Chondrocyte (in vitro differentiated cells): ENCODE measurements at regions not wholly inside any gene's neighbourhood (a gene's known extent, or its start where the extent isn't known, plus 50 kb on each side); places are given as distances from the start of the nearest gene placed in this dataset.

ENCODE experiments used
- DNase-seq: peaks from one replicate; pipeline ENCODE4 v3.0.0; 2021; ENCODE audit warnings: mixed read lengths, low spot score
- H3K27ac Mint-ChIP-seq: one replicate; pipeline ENCODE4 v1.8.0; 2021; ENCODE audit warnings: mild to moderate bottlenecking, moderate library complexity, mixed read lengths; ENCODE audit not compliant: unreplicated experiment
- H3K27me3 Mint-ChIP-seq: 2 replicates; pipeline ENCODE4 v1.8.0; 2021; ENCODE audit warnings: low read depth, mixed read lengths
- H3K36me3 Mint-ChIP-seq: 2 replicates; pipeline ENCODE4 v1.8.0; 2021; ENCODE audit warnings: low read depth, mixed read lengths
- H3K4me1 Mint-ChIP-seq: 2 replicates; pipeline ENCODE4 v1.8.0; 2021; ENCODE audit warnings: low read depth, mild to moderate bottlenecking, mixed read lengths
- H3K4me3 Mint-ChIP-seq: one replicate; pipeline ENCODE4 v1.8.0; 2021; ENCODE audit warnings: mild to moderate bottlenecking, moderate library complexity, mixed read lengths; ENCODE audit not compliant: unreplicated experiment
- H3K9me3 Mint-ChIP-seq: 2 replicates; pipeline ENCODE4 v1.8.0; 2021; ENCODE audit warnings: low read depth, mixed read lengths
- TF ChIP-seq, protein P1 (sequence below): fragments of 200-600 bp; sonication (generic); IDR thresholded peaks from 2 replicates; pipeline ENCODE4 v1.5.0; 2021; ENCODE audit warnings: antibody characterized with exemption, mild to moderate bottlenecking, moderate library complexity

DNA sequence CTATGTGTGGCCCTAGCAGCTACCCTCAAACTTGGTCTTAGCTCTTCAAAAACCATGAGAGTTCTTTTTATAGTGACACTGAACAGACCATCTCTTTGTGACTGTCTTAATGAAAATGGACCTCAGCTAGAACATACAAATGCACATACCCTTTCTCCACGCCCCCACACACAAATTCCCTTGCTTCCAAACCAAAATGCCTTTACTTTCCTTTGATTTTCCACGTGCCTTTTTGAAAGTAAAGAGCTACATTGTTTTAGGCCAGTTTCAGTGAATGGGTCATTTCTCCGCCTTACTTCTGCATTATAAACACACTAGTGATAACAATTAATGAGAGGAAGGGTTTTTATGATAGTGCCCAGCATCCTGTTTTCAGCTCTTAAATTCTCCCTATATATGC, 105.8 kb upstream of the EFNA5 start:
- Mint-ChIP-seq H3K4me1 (no peaks in the 10 kb centered on the region), H3K27me3 (no peaks in the 10 kb centered on the region), H3K27ac (no peak overlapping the region)

DNA sequence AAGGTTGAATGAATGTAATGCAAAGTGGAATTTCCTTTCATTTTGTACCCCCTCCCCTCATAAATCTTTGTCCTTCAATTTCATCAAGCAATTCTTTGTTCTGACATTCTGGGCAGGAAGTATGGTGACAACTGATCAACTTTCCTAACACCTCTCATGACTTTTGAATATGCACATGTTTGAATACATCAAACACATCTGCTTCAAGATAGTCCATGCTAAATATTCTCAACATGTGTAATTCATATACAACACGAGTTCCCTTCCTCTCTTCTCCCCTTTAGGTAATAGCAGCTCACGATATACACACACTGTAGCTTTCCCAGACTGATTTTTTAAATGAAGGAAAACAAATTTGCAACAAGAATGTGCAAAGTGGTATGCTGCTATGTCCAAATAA, 103.6 kb upstream of the EFNA5 start:
- TF ChIP-seq, protein P1, sequence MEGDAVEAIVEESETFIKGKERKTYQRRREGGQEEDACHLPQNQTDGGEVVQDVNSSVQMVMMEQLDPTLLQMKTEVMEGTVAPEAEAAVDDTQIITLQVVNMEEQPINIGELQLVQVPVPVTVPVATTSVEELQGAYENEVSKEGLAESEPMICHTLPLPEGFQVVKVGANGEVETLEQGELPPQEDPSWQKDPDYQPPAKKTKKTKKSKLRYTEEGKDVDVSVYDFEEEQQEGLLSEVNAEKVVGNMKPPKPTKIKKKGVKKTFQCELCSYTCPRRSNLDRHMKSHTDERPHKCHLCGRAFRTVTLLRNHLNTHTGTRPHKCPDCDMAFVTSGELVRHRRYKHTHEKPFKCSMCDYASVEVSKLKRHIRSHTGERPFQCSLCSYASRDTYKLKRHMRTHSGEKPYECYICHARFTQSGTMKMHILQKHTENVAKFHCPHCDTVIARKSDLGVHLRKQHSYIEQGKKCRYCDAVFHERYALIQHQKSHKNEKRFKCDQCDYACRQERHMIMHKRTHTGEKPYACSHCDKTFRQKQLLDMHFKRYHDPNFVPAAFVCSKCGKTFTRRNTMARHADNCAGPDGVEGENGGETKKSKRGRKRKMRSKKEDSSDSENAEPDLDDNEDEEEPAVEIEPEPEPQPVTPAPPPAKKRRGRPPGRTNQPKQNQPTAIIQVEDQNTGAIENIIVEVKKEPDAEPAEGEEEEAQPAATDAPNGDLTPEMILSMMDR = no peak
- no peaks in the 10 kb centered on the region for H3K36me3 Mint-ChIP-seq
- H3K4me3 Mint-ChIP-seq = no peak overlapping the region
- H3K27ac Mint-ChIP-seq = no peak overlapping the region
- no peaks in the 10 kb centered on the region for H3K27me3 Mint-ChIP-seq
- no peak for DNase-seq
- H3K9me3 Mint-ChIP-seq = no peaks in the 10 kb centered on the region
- H3K4me1 Mint-ChIP-seq = no peaks in the 10 kb centered on the region

More for the DNA sequence above, 105.8 kb upstream of the EFNA5 start:
- no peak overlapping the region for H3K4me3 Mint-ChIP-seq
- no peaks in the 10 kb centered on the region for H3K36me3 Mint-ChIP-seq
- TF ChIP-seq, protein P1 = no peak
- H3K9me3 Mint-ChIP-seq = peaks cover 9% of the 10 kb centered on the region
- DNase-seq = no peak

DNA sequence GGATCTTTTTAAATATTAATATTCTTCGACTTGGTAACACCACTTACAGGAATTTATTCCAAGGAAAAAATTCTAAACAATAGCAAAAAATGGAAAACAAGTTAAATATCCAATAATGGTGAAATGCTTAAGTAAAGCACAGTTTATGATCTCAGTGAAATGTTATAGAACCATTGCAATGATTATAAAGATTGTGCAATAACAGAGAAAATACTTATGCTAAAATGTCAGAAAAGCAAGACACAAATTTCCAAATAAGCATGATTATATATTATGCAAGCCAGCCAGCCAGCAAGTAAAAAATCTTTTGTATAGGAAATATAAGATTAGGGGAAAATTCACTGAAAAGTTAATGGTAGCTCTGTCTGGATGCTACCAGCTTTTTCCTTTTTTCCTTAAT, 102.7 kb upstream of the EFNA5 start:
- Mint-ChIP-seq H3K4me1 (no peaks in the 10 kb centered on the region), H3K36me3 (no peaks in the 10 kb centered on the region), H3K9me3 (no peaks in the 10 kb centered on the region), H3K27me3 (no peaks in the 10 kb centered on the region), H3K4me3 (no peak overlapping the region), H3K27ac (no peak overlapping the region)
- DNase-seq = no peak
- TF ChIP-seq, protein P1 = no peak

DNA sequence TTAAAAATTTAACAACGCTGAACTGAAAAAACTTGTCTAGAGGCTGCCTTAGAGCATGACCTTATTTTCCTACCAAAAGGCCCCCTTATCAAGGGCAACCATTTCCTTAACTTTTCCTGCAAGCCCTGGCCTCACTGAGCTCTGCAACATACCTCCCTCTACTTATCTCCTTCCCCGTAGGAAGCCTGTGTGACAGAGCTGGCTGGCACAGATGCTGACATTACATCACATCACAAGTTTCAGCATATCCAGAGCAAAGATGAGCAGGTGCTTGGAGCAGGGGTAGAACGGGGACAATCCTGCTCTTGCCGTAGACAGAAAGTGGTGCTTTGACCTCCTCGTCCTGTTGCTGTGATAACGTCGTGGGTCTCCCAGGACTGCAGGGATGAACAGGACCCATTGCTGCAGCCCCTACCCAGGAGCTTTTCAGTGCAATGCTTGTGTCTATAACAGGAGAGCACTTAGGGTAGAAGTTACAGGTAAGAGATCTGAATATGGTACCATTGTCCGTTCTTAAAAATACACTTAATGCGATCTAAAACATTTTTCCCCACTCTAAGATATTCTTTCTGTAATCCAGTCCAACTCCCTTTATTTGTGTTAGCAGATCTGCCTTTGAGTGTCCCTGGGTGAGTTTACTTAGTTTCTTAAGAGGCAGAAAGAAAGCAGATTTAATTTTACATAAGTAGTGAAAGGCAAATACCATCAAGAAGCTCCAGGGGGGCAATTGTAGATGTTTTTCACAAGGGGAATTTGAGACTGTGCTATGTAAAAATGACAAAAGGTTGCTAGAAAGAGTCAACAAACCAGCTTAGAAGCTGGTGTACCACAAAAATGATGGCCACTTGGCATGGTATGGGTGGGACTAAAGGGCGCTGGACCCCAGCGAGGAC, 101.9 kb upstream of the EFNA5 start:
- no peak overlapping the region for H3K27ac Mint-ChIP-seq
- H3K9me3 Mint-ChIP-seq = no peaks in the 10 kb centered on the region
- DNase-seq = no peak
- TF ChIP-seq, protein P1 = no peak
- no peak overlapping the region for H3K4me3 Mint-ChIP-seq
- H3K4me1 Mint-ChIP-seq = no peaks in the 10 kb centered on the region
- H3K36me3 Mint-ChIP-seq = no peaks in the 10 kb centered on the region
- no peaks in the 10 kb centered on the region for H3K27me3 Mint-ChIP-seq

DNA sequence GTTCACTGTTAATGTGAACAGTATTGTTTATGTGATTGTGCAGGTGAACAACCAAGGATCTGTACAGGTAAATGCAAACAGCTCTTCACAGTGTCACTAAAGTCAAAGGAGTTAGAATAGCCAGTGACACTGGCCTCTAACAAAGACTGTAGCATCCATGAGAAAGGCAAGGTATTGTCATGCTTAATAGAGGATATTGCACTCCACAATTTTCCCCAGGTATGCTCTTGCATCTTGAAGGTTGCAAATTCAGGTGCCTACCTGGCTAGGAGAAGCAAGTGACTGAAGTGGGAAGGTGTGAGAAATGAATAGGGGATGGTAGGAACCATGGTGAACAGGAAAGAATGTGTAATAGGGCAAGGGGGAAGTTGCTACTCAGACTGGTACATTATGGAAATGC, 101.2 kb upstream of the EFNA5 start:
- no peak overlapping the region for H3K27ac Mint-ChIP-seq
- TF ChIP-seq, protein P1 = no peak
- no peaks in the 10 kb centered on the region for H3K9me3 Mint-ChIP-seq
- DNase-seq = no peak
- no peak overlapping the region for H3K4me3 Mint-ChIP-seq
- H3K4me1 Mint-ChIP-seq = no peaks in the 10 kb centered on the region
- no peaks in the 10 kb centered on the region for H3K36me3 Mint-ChIP-seq
- no peaks in the 10 kb centered on the region for H3K27me3 Mint-ChIP-seq
